Ishikawa (cell line): ENCODE measurements at regions not wholly inside any gene's neighbourhood (a gene's known extent, or its start where the extent isn't known, plus 50 kb on each side); places are given as distances from the start of the nearest gene placed in this dataset.

ENCODE experiments used
- FOXM1 ChIP-seq: IDR thresholded peaks from 2 replicates; pipeline ENCODE4 v1.6.1; 2012; ENCODE audit warnings: low read depth, borderline replicate concordance
- MAX ChIP-seq: IDR thresholded peaks from 2 replicates; pipeline ENCODE4 v1.6.1; 2012
- TAF1 ChIP-seq: IDR thresholded peaks from 2 replicates; pipeline ENCODE4 v1.6.1; 2012; ENCODE audit warnings: low read depth, mild to moderate bottlenecking
- TCF12 ChIP-seq: IDR thresholded peaks from 2 replicates; pipeline ENCODE4 v1.6.1; 2012; ENCODE audit warnings: low read depth
- YY1 ChIP-seq: IDR thresholded peaks from 2 replicates; pipeline ENCODE4 v1.6.1; 2012; ENCODE audit warnings: low read depth
- ZBTB7A ChIP-seq: IDR thresholded peaks from 2 replicates; pipeline ENCODE4 v1.6.1; 2012; ENCODE audit warnings: low read depth

GRCh38 chr15:81856001-81856633 lies 189.7 kb downstream of the MEX3B start:
- TF ChIP-seq YY1 = no peak
- no peak for TF ChIP-seq TAF1
- TF ChIP-seq MAX = no peak
- no peak for TF ChIP-seq ZBTB7A
- TF ChIP-seq TCF12 = no peak
- no peak for TF ChIP-seq FOXM1
